ENCODE measurements at regions not wholly inside any gene's neighbourhood (a gene's known extent, or its start where the extent isn't known, plus 50 kb on each side); places are given as distances from the start of the nearest gene placed in this dataset.

GRCh38 chr1:109850827-109851226, 59.8 kb upstream of the CSF1 start:
- no peak for TF ChIP-seq CTCF (CRISPR knock-in tag; IDR thresholded peaks at IDR 0.05)
- TF ChIP-seq KDM4B (CRISPR knock-in tag; IDR thresholded peaks at IDR 0.05), result no peak
- no peak for TF ChIP-seq PHF21A (CRISPR knock-in tag; IDR thresholded peaks at IDR 0.05)
- TF ChIP-seq STAT5B (CRISPR knock-in tag; IDR thresholded peaks at IDR 0.05), result no peak
